ENCODE measurements at regions not wholly inside any gene's neighbourhood (a gene's known extent, or its start where the extent isn't known, plus 50 kb on each side); places are given as distances from the start of the nearest gene placed in this dataset.

- TF ChIP-seq EZH2phosphoT487 (IDR thresholded peaks at IDR 0.05; ENCODE audit: low read length): no peak
- TF ChIP-seq, protein P1, sequence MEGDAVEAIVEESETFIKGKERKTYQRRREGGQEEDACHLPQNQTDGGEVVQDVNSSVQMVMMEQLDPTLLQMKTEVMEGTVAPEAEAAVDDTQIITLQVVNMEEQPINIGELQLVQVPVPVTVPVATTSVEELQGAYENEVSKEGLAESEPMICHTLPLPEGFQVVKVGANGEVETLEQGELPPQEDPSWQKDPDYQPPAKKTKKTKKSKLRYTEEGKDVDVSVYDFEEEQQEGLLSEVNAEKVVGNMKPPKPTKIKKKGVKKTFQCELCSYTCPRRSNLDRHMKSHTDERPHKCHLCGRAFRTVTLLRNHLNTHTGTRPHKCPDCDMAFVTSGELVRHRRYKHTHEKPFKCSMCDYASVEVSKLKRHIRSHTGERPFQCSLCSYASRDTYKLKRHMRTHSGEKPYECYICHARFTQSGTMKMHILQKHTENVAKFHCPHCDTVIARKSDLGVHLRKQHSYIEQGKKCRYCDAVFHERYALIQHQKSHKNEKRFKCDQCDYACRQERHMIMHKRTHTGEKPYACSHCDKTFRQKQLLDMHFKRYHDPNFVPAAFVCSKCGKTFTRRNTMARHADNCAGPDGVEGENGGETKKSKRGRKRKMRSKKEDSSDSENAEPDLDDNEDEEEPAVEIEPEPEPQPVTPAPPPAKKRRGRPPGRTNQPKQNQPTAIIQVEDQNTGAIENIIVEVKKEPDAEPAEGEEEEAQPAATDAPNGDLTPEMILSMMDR (IDR thresholded peaks at IDR 0.05; ENCODE audit: low read length): no peak
These were observed 509.8 kb upstream of the CHD1 start for GRCh38 chr5:99438619-99439018.

All from MM.1S (cell line).